Activated B cell treated with CpG ODN at 0.5 μM for 24 hours (primary cell): ENCODE measurements at regions not wholly inside any gene's neighbourhood (a gene's known extent, or its start where the extent isn't known, plus 50 kb on each side); places are given as distances from the start of the nearest gene placed in this dataset.

ENCODE experiments used
- ATAC-seq: fragments of 200-7000 bp; cut with Tn5 transposase; one replicate; pipeline ENCODE4 v1.10.0; 2021; ENCODE audit warnings: low read depth, mild to moderate bottlenecking, moderate library complexity
- CTCF ChIA-PET: fragments of 350-600 bp; sonication (Branson Sonifier 250); formaldehyde crosslinking; loops from one replicate; lab custom pipeline; 2021; ENCODE audit warnings: antibody characterized with exemption; lab: Charles Lee
- POLR2A ChIA-PET: fragments of 350-600 bp; sonication (Branson Sonifier 250); formaldehyde crosslinking; loops from one replicate; lab custom pipeline; 2021; ENCODE audit warnings: antibody characterized with exemption; lab: Charles Lee
- DNase-seq: peaks from one replicate; pipeline ENCODE4 v3.0.0; 2022
- H3K27ac Mint-ChIP-seq: one replicate; pipeline ENCODE4 v1.8.0; 2020; ENCODE audit warnings: mixed read lengths
- H3K27me3 Mint-ChIP-seq: one replicate; pipeline ENCODE4 v1.8.0; 2021; ENCODE audit warnings: mixed read lengths
- H3K36me3 Mint-ChIP-seq: one replicate; pipeline ENCODE4 v1.8.0; 2021; ENCODE audit warnings: low read depth, mixed read lengths
- H3K4me1 Mint-ChIP-seq: one replicate; pipeline ENCODE4 v1.8.0; 2021; ENCODE audit warnings: mixed read lengths
- H3K4me3 Mint-ChIP-seq: one replicate; pipeline ENCODE4 v1.8.0; 2020; ENCODE audit warnings: mild to moderate bottlenecking, mixed read lengths
- H3K9me3 Mint-ChIP-seq: one replicate; pipeline ENCODE4 v1.8.0; 2020; ENCODE audit warnings: mixed read lengths
- CTCF ChIP-seq: fragments of 200-600 bp; IDR thresholded peaks from one replicate; pipeline ENCODE4 v1.8.0; 2022; ENCODE audit warnings: antibody characterized with exemption, mild to moderate bottlenecking
- intact Hi-C: fragments of 100-400 bp; cut with micrococcal nuclease; formaldehyde crosslinking; loops from one replicate; pipeline ENCODE4 v1.15.1; 2024

GRCh38 chr5:99807346-99807745, 727.8 kb upstream of the FAM174A start:
- H3K27me3 Mint-ChIP-seq, result no peaks in the 10 kb centered on the region
- CTCF ChIA-PET, result no interaction called here

GRCh38 chr5:99795031-99795430, 740.1 kb upstream of the FAM174A start:
- Mint-ChIP-seq H3K4me3 (no peak overlapping the region), H3K27me3 (no peaks in the 10 kb centered on the region), H3K27ac (no peak overlapping the region), H3K4me1 (no peaks in the 10 kb centered on the region), H3K36me3 (no peaks in the 10 kb centered on the region), H3K9me3 (no peaks in the 10 kb centered on the region)
- CTCF ChIA-PET, result no interaction called here
- intact Hi-C loops, result no loop called here
- no peak for ATAC-seq
- TF ChIP-seq CTCF, result no peak
- POLR2A ChIA-PET, result no interaction called here
- no peak for DNase-seq

More at GRCh38 chr5:99807346-99807745, 727.8 kb upstream of the FAM174A start:
- intact Hi-C loops, result no loop called here
- ATAC-seq (no peak), DNase-seq (no peak)
- no peaks in the 10 kb centered on the region for H3K4me1 Mint-ChIP-seq
- POLR2A ChIA-PET, result no interaction called here
- H3K36me3 Mint-ChIP-seq, result no peaks in the 10 kb centered on the region
- H3K9me3 Mint-ChIP-seq, result peaks cover 2% of the 10 kb centered on the region
- no peak overlapping the region for H3K27ac Mint-ChIP-seq
- H3K4me3 Mint-ChIP-seq, result no peak overlapping the region
- TF ChIP-seq CTCF, result no peak

GRCh38 chr5:99788482-99788881, 746.7 kb upstream of the FAM174A start:
- no peak for ATAC-seq
- Mint-ChIP-seq H3K27ac (no peak overlapping the region), H3K4me3 (no peak overlapping the region), H3K9me3 (peaks cover 3% of the 10 kb centered on the region), H3K4me1 (no peaks in the 10 kb centered on the region), H3K27me3 (no peaks in the 10 kb centered on the region), H3K36me3 (no peaks in the 10 kb centered on the region)
- intact Hi-C loops, result no loop called here
- ChIA-PET POLR2A (no interaction called here), CTCF (no interaction called here)
- DNase-seq, result no peak
- TF ChIP-seq CTCF, result no peak

GRCh38 chr5:99775189-99775588, 760.0 kb upstream of the FAM174A start:
- Mint-ChIP-seq H3K27me3 (no peaks in the 10 kb centered on the region), H3K27ac (no peak overlapping the region), H3K4me1 (no peaks in the 10 kb centered on the region), H3K9me3 (no peaks in the 10 kb centered on the region), H3K36me3 (no peaks in the 10 kb centered on the region), H3K4me3 (no peak overlapping the region)
- TF ChIP-seq CTCF, result no peak
- intact Hi-C loops, result no loop called here
- ChIA-PET POLR2A (no interaction called here), CTCF (no interaction called here)
- DNase-seq (no peak), ATAC-seq (no peak)

GRCh38 chr5:99773290-99773689, 761.9 kb upstream of the FAM174A start:
- H3K36me3 Mint-ChIP-seq, result no peaks in the 10 kb centered on the region
- no peaks in the 10 kb centered on the region for H3K4me1 Mint-ChIP-seq
- H3K27me3 Mint-ChIP-seq, result no peaks in the 10 kb centered on the region
- no peak overlapping the region for H3K27ac Mint-ChIP-seq
- H3K9me3 Mint-ChIP-seq, result peaks cover 3% of the 10 kb centered on the region
- ATAC-seq (no peak), DNase-seq (no peak)
- intact Hi-C loops, result no loop called here
- ChIA-PET CTCF (no interaction called here), POLR2A (no interaction called here)
- H3K4me3 Mint-ChIP-seq, result no peak overlapping the region
- TF ChIP-seq CTCF, result no peak
